PC-9 (cell line): ENCODE measurements at regions not wholly inside any gene's neighbourhood (a gene's known extent, or its start where the extent isn't known, plus 50 kb on each side); places are given as distances from the start of the nearest gene placed in this dataset.
"Not testable (repeated sequence)": the region's sequence is repeated elsewhere in the genome, so short reads cannot be mapped to it uniquely, and the experiment has no call there.

Experiments
- BruUV-seq: library from RNA; stranded (reverse); fragments of 400-500 nt; replicated peaks from 2 replicates; lab custom pipeline; 2021; lab: Mats Ljungman, UMichigan
- CTCF ChIA-PET: fragments of 300-600 bp; sonication (Branson Sonifier 250); formaldehyde crosslinking; loops from one replicate; lab custom pipeline; 2022; ENCODE audit warnings: antibody characterized with exemption; lab: Charles Lee
- POLR2A ChIA-PET: fragments of 300-600 bp; sonication (Branson Sonifier 250); formaldehyde crosslinking; loops from one replicate; lab custom pipeline; 2022; ENCODE audit warnings: antibody characterized with exemption; ENCODE audit not compliant: unreplicated experiment; lab: Charles Lee
- DNase-seq, 2 experiments: peaks; one replicate each; pipeline versions ENCODE4 v3.0.0 to v3.0.0-alpha.2; 2015 to 2022; ENCODE audit warnings: mixed read lengths in 1 of 2
- H2AFZ ChIP-seq: fragments of 200-600 bp; sonication (generic); 2 replicates; pipeline ENCODE4 v1.8.1; 2017; ENCODE audit warnings: antibody characterized with exemption
- H3F3A ChIP-seq: fragments of 200-600 bp; sonication (generic); 2 replicates; pipeline ENCODE4 v1.8.1; 2017; ENCODE audit warnings: antibody characterized with exemption, mild to moderate bottlenecking, low read depth; ENCODE audit not compliant: insufficient read depth
- H3K27ac ChIP-seq: fragments of 200-600 bp; sonication (generic); 2 replicates; pipeline ENCODE4 v1.6.1; 2016; ENCODE audit warnings: mixed run types
- H3K27me3 ChIP-seq: fragments of 200-600 bp; sonication (generic); 2 replicates; pipeline ENCODE4 v1.6.1; 2016; ENCODE audit warnings: low read depth, mixed run types; ENCODE audit not compliant: insufficient read depth
- H3K36me3 ChIP-seq: fragments of 200-600 bp; sonication (generic); 2 replicates; pipeline ENCODE4 v1.6.1; 2016; ENCODE audit warnings: low read depth, mixed run types
- H3K4me1 ChIP-seq: fragments of 200-600 bp; sonication (generic); replicated peaks from 2 replicates; pipeline ENCODE4 v1.6.1; 2016; ENCODE audit warnings: mixed run types; ENCODE audit not compliant: insufficient read depth
- H3K4me2 ChIP-seq: fragments of 200-600 bp; sonication (generic); 2 replicates; pipeline ENCODE4 v1.6.1; 2017; ENCODE audit warnings: mixed run types
- H3K4me3 ChIP-seq: fragments of 200-600 bp; sonication (generic); 2 replicates; pipeline ENCODE4 v1.6.1; 2016; ENCODE audit warnings: mixed run types
- H3K79me2 ChIP-seq: fragments of 200-600 bp; sonication (generic); 2 replicates; pipeline ENCODE4 v1.6.1; 2017; ENCODE audit warnings: low read depth, mixed run types
- H3K9me2 ChIP-seq: fragments of 200-600 bp; sonication (generic); 2 replicates; pipeline ENCODE4 v1.8.1; 2017; ENCODE audit warnings: mild to moderate bottlenecking; ENCODE audit not compliant: insufficient read depth
- H3K9me3 ChIP-seq: fragments of 200-600 bp; sonication (generic); 2 replicates; pipeline ENCODE4 v1.8.1; 2016; ENCODE audit warnings: low read depth; ENCODE audit not compliant: insufficient read depth
- H4K20me1 ChIP-seq: fragments of 200-600 bp; sonication (generic); 2 replicates; pipeline ENCODE4 v1.8.1; 2017; ENCODE audit not compliant: insufficient read depth
- CTCF ChIP-seq: fragments of 200-600 bp; sonication (generic); conservative IDR thresholded peaks from 2 replicates; pipeline ENCODE4 v1.6.1; 2017; ENCODE audit warnings: mixed run types, antibody characterized with exemption, mild to moderate bottlenecking, moderate library complexity
- EZH2 ChIP-seq: fragments of 200-600 bp; sonication (generic); IDR thresholded peaks from 2 replicates; pipeline ENCODE4 v1.8.0; 2017; ENCODE audit warnings: antibody characterized with exemption, low read depth
- intact Hi-C: fragments of 100-400 bp; cut with micrococcal nuclease; formaldehyde crosslinking; loops from one replicate; pipeline ENCODE4 v1.10.0; 2022; ENCODE audit not compliant: unreplicated experiment

- DNase-seq, result no peak
- no peaks in the 10 kb centered on the region for H3F3A ChIP-seq
- no peaks in the 10 kb centered on the region for H4K20me1 ChIP-seq
- no peak overlapping the region for H2AFZ ChIP-seq
- TF ChIP-seq CTCF (no peak), EZH2 (no peak)
- no peaks in the 10 kb centered on the region for H3K9me2 ChIP-seq
- H3K4me3 ChIP-seq, result no peak overlapping the region
- no peaks in the 10 kb centered on the region for H3K36me3 ChIP-seq
- POLR2A ChIA-PET, result no interaction called here
- CTCF ChIA-PET, result no interaction called here
- no TSS peak for BruUV-seq
- no peak overlapping the region for H3K4me2 ChIP-seq
- H3K4me1 ChIP-seq, result no peaks in the 10 kb centered on the region
- H3K9me3 ChIP-seq, result no peaks in the 10 kb centered on the region
- H3K79me2 ChIP-seq, result no peaks in the 10 kb centered on the region
- intact Hi-C loops, result no loop called here
- H3K27me3 ChIP-seq, result no peaks in the 10 kb centered on the region
- no peak overlapping the region for H3K27ac ChIP-seq
Measured at GRCh38 chr6:74404366-74404765, 708.4 kb downstream of the CD109 start.

GRCh38 chr6:74402781-74403180 lies 706.8 kb downstream of the CD109 start:
- no peaks in the 10 kb centered on the region for H3F3A ChIP-seq
- H3K4me1 ChIP-seq, result no peaks in the 10 kb centered on the region
- POLR2A ChIA-PET, result no interaction called here
- no peaks in the 10 kb centered on the region for H4K20me1 ChIP-seq
- H3K4me2 ChIP-seq, result no peak overlapping the region
- no peak overlapping the region for H2AFZ ChIP-seq
- no peaks in the 10 kb centered on the region for H3K27me3 ChIP-seq
- TF ChIP-seq EZH2 (no peak), CTCF (no peak)
- H3K4me3 ChIP-seq, result no peak overlapping the region
- no peaks in the 10 kb centered on the region for H3K9me3 ChIP-seq
- BruUV-seq, result no TSS peak
- H3K9me2 ChIP-seq, result no peaks in the 10 kb centered on the region
- H3K79me2 ChIP-seq, result no peaks in the 10 kb centered on the region
- intact Hi-C loops, result no loop called here
- CTCF ChIA-PET, result no interaction called here
- no peak overlapping the region for H3K27ac ChIP-seq
- no peak for DNase-seq
- H3K36me3 ChIP-seq, result no peaks in the 10 kb centered on the region

- H3K27ac ChIP-seq, H4K20me1 ChIP-seq, DNase-seq, H3K4me1 ChIP-seq, H3K36me3 ChIP-seq, H3F3A ChIP-seq, H3K4me2 ChIP-seq, H2AFZ ChIP-seq, POLR2A ChIA-PET, intact Hi-C loops, H3K9me2 ChIP-seq, H3K9me3 ChIP-seq, CTCF ChIA-PET, H3K27me3 ChIP-seq, H3K79me2 ChIP-seq, H3K4me3 ChIP-seq, BruUV-seq: not testable (repeated sequence)
Measured at GRCh38 chr6:74378437-74378836, 682.4 kb downstream of the CD109 start.

GRCh38 chr6:74369556-74369993 lies 673.6 kb downstream of the CD109 start:
- intact Hi-C loops, result no loop called here
- H3K4me1 ChIP-seq, result no peaks in the 10 kb centered on the region
- CTCF ChIA-PET, result no interaction called here
- no peaks in the 10 kb centered on the region for H3K27me3 ChIP-seq
- no peaks in the 10 kb centered on the region for H3F3A ChIP-seq
- no peak for DNase-seq
- H2AFZ ChIP-seq, result no peak overlapping the region
- H4K20me1 ChIP-seq, result no peaks in the 10 kb centered on the region
- H3K4me3 ChIP-seq, result no peak overlapping the region
- POLR2A ChIA-PET, result no interaction called here
- H3K36me3 ChIP-seq, result no peaks in the 10 kb centered on the region
- H3K79me2 ChIP-seq, result no peaks in the 10 kb centered on the region
- H3K9me3 ChIP-seq, result no peaks in the 10 kb centered on the region
- H3K9me2 ChIP-seq, result no peaks in the 10 kb centered on the region
- no peak overlapping the region for H3K4me2 ChIP-seq
- no peak for TF ChIP-seq EZH2
- no peak for TF ChIP-seq CTCF
- no TSS peak for BruUV-seq
- no peak overlapping the region for H3K27ac ChIP-seq
